HG03442 (cell line): ENCODE measurements at regions not wholly inside any gene's neighbourhood (a gene's known extent, or its start where the extent isn't known, plus 50 kb on each side); places are given as distances from the start of the nearest gene placed in this dataset.

Experiments
- ATAC-seq: cut with Tn5 transposase; IDR thresholded peaks from one replicate; pipeline ENCODE4 v1.9.1; 2021; ENCODE audit warnings: mild to moderate bottlenecking, moderate library complexity; ENCODE audit not compliant: unreplicated experiment

DNA sequence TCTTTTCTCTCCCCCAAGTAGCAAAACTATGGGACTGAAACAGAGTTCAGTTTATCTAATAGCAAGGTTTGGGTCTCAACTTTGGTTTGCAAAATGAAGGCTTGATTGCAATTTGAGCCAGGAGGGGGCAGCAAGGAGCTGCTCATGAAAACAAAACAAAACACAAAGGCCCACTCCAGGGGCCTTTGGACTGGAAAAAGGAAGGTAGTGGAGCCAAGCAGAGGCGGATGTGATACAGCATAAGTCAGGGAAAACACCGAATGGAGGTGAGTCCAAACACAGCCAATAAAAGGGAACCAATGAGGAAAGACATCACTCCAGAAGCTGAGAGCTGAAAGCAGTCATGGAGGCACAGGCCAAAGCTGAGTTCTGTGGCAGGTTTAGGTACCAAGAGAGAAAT, 799.7 kb upstream of the ACVR2A start:
- peak; percentile 68 for ATAC-seq

DNA sequence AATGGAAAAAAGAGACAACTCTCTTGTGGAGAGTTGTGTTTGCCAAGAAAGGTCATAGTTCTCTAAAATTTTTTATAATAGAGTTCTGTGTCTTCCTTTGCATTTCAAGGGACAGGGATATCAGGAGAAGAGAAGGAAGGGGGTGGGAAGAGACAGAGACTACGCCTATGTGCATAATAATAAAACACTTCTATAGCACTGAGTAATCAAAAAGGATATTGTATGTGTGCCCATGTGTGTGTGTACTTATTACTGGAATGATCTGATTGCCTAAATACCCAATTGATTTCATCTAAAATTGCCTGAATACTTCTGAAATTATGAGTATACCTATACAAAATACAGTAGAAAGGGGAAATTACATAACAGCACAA, 803.7 kb upstream of the ACVR2A start:
- ATAC-seq: no peak

DNA sequence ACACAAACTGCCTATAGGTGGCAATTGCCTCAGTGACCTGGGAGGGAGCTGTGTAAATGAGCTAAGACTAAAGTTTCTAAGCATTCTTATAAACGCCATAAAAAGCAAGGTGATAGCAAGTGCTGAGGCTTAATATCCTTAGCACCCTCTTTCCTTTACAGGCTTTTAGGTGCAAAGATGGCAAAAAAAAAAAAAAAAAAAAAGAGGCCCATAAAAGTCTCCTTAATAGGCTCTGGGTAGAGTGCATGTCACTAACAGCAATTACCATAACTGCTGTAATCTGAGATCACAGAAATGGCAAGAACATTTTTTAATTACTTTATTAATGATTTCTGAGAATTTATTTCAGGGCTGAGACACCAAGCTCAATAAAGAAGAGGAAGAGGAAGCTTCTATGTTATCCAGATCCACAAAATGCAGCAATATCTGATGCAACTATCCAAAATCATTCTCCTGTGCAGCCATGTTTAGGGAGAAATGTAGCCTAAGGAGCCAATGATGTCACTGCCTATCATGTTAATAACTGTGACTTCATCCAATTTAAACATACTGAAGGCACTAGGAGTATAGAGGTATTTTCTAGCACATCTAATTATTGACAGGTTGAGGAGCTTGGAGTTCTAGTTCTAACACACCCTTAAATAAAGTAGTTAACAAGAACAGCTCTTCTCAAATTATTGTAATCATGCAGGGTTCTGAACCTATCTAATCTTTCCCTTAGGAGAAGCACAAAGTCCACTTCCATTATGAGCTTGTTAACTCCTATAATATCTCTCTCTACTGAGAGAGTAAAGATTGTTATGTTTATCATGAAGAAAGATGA, 804.3 kb upstream of the ACVR2A start:
- no peak for ATAC-seq

DNA sequence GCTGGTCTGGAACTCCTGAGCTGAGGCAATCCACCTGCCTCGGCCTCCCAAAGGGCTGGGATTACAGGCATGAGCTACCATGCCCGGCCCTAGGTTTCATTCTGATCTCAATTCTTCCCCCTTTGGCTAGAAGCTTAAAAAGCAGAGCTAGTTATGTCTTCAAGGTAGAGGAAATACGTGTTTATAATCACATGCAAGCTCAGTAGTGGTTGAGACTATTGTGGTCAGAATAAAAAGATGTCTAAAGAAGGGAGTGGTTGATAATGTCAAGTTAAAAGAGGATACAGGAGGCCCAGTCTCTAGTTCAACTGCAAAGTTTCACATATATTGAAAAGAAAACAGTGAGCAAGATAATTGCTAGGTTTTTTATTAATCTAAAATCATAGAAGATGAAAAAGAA, 807.8 kb upstream of the ACVR2A start:
- ATAC-seq: no peak

DNA sequence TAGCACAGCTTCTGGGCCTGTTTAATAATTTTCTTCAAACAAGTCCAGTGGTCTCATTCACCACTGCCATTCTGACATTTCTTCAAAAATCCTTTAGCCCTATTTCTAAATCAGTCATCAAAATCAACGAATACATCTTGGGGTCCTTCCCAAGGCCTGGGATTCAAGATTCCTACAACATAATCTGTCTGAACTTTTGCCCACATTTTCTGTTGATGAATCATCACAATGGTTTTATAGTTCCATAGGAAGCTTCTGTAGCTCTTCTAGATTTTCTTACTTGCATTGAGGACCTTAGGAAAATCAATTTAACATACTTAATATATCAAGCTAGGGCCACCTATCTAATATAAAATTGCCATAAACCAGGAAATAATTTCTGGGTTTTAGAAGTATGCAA, 811.8 kb upstream of the ACVR2A start:
- no peak for ATAC-seq

DNA sequence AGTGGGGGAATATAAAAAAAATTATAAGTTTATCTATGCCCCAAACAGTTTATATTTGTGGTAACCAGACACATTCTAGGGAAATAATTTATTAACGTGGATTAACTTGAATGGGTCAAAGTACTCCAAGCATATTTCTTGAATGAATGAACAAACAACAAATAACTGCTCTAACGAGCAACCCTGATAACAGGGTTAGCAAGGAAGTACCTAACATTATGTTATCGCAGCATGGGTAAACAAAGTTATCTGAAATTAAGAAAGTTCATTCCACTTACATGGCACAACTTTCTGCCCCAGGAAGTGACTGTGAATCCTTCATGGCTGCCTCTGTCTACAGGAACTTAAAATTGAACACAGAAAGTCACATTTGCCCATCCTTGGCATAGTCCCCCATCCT, 812.9 kb upstream of the ACVR2A start:
- no peak for ATAC-seq

DNA sequence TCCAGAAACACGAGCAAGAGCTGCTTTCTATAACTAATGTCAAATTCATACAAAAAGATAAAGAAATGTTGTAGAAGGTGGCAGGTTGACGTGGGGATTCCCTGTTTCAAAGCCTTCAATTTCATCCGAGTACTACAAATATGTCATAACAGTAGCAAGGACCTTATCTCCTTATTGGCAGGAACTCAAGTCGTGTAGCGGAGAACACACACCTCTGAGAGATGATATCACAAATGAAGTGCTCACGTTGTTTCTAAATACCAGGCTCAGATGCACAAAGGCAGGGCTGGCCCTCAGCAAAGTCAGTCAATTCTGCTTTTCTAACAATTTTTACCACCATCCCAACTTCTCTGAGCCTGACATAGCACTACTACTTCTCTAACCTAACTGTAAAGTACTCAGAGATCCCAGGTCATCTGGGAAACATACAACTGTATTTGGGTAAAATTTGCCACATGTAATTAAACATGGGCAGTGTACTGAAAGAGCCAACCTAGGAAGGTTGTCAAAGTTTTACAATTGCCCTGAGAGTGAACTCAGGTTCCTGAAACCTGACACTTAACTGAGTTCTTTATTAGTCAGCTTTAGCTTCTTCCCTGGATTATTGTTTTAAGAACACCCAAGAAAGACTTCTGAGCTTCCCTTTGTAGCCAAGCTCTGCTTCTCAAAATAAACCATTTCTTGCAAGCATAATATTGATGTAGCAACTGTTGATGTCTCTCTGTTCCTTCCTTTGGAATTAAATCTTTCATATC, 813.7 kb upstream of the ACVR2A start:
- ATAC-seq: no peak

DNA sequence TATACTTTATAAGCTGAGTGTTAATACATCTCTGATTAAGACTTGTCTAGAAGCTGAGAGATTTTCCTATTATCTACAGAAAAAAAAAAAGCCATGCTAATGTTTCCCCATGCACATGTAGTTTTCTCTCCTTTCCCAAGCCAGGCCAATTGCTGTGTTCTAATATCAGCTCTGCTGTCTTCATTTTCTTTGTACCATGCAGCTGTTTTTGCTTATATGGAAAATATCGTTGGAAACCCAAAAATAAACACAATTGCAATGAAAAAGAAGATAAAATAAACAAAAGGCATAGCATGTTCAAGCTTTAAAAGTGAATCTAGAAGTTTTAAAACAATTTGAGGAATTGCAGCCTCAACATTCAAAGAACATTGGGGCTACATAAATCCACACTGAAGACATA, 817.4 kb upstream of the ACVR2A start:
- no peak for ATAC-seq

DNA sequence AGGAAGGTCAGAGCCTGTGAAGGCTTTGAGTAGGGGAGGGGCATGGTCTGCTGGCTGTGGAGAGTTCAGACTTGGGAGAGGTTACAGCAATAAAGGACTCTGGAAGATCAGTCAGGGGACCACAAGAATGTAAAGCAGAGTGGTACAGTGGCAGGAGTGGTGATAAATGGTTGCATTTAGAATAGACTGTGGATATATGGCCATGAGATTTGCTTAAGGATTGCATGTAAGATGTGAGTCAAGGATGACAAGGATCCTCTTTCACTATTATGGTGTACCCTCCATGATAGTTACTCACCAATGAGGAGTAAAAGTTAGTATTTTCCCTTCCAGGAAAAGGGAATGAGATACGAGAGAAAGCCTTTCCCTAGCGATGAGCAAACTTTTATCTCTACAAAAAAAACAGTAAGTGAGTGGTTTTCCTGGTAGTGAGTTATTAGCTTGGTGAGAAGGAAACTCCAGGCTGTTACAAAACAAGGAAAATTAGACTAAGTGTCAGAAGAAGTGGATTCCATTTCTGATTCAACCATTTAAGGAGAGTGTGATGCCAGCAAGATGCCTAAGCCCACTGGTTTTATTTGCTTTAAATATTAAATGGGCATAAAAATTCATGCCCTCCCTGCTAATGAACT, 818.0 kb upstream of the ACVR2A start:
- no peak for ATAC-seq

DNA sequence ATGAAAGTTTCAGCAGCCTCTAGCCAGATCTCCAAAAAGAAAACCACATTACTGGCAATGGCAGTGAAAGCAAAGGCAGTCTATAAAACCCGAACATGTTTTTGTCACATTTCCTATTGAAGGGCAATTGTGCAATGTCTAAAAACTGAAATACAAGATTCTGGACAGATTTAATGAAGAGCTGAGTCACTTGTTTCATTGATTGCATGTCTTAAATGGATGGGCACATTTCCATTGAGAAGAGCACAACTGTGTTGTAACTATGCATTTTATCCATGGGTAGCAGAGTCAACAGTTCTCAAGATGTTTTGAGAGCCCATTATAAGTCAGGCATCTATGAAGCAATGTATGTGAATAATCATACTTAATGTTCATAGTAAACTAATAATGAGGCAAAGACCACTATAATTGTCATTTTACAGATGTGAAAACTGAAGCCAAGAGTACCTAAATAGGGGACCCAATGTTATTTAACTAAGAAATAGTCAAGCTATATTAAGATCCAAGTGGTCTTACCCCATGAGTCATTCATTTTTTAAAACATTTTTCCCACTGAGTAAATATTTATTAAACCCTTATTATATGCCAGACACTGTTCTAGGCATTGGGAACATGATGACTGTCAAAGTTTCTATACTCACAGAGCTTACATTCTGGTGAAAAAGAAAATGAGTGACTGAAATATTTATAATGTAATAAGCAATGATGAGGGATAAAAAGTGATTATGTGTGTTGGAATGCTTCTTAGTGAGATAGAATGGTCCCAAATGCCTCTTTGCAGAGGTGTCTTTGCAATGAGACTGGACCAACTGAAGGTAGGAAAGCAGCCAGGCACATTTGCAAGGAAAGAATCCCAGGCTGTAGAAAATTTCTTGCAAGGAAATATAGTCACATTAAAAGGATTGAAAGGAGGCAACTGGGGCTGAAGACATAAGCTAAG, 818.9 kb upstream of the ACVR2A start:
- ATAC-seq: no peak

DNA sequence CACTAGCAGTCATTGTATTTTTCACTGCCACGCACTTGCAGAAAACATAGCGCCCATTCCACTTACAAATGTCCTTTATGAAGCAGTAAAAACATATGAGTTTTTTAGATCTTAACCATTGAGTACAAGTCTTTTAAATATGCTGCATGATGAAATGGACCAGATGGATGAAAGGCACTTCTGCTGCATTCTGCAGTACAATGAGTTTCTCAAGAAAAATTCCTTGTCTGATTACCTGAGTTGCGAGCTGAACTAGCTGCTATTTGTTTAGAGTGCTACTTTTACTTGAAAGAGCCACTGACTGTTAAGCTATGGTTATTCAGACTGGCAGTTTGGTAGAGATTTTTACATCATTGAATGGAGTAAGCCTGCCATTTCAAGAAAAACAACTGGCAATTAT, 825.5 kb upstream of the ACVR2A start:
- no peak for ATAC-seq

DNA sequence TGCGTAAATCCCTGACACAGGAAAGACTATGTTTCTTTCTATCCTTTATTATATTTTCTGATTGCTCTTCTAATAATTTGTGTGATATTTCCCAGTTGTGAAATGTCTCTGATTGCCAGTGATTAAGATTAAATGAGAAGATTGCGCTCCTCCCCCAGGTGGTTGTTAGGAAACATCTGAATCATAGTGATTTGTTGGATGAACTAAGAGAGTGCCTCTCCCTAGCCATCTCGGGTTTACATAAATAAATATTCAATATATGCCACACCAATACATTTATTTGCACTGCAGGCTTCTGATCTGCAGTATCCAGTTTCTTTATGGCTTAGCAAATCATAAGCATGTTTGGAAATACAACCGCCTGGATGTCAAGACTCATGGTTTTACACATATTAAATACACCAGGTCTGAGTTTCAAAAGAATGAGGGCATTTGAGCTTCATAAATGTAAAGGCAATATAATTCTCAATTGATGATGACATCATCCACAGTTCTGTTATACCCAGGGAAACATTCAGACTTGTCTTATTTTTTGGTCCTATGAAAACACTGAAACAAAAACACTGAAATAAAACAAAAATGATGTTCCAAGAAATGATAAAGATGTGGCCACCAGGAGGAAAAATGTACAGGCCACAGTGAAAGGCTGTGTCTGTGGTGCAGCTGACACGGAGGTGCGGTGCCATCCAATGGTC, 826.7 kb upstream of the ACVR2A start:
- ATAC-seq: no peak

DNA sequence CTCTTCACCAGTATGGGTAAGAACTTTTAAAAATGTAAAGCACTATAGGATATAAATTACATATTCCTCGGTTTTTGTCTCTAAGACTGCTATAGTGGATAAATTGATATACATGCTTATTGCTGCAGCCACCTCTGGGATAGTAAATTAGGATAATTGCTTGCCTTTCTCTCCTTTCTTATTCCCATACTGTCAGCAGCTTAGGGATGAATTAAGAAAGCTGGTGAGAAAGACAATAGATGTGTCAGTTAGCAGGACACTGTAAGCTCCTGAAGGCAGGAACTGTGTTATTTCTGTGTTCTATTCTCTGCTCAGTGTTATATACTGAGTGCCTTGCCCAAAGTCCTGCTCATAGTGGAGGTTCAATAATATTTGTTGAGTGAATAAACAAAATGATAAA, 828.6 kb upstream of the ACVR2A start:
- ATAC-seq: no peak

DNA sequence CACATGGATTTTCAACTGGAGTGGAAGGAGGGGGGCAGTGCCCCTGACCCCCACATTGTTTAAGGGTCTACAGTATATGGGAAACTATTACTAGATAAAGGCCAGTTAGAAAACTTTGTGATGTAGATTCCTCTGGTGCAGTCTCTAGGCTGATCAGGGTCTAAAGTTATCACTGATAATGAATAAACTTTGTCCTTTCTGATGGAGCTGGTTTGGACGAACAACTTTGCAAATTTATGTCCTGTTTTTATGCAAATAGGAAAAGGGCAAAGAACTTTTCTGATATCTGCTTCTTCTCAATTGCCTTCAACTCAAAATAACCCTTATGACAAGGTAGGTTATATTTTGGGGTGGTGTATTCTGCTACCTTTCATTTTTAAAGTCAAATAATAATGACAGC, 829.2 kb upstream of the ACVR2A start:
- no peak for ATAC-seq

DNA sequence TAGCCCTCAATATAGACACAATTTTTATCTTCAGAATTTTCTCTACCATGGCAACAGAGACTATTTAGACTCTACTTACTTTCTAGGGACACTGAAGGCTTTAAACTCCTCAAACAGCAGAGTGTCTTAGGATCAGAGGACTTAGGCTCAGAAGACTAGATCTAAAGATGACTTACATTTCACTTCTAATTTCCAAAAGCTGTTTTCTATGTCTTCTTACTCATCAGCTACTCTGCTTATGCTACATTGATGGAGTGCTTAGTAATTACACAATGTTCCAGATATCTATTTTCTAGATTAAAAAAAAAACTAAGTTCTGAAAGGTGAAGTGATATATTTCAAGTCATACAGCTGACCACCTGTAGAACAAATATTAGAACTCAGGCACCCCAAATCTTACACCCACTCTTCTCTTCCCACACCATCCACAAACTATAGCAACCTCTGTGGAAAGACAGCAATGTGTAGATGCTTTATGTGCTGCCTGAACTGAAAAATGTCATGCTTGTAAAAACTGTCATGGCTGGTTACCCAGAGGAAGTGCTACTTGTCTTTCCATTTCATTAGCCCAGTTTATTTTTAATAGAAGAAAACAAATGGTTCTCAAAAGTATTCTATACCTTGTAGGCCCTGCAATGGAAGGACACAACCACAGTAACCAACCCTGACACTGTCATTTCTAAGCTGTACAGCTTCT, 831.0 kb upstream of the ACVR2A start:
- no peak for ATAC-seq

DNA sequence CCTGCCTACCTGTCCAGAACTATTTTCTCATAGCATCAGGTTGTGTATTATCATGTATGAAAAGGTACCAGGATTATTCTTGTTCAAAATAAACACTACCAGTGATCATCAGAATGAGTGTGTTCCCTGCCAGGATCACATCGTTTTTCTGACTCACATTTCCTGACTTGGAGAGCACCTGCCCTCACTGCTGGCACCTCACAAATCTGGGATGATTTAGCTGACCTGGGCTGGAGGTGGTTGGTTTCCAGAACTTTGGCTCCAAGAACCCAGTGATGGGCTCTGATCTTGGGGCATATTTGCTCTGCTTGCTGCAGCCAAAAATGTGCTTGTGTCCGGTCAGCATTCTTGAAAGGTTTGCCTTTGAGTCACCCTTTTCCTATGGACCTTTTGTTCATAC, 836.3 kb upstream of the ACVR2A start:
- no peak for ATAC-seq

DNA sequence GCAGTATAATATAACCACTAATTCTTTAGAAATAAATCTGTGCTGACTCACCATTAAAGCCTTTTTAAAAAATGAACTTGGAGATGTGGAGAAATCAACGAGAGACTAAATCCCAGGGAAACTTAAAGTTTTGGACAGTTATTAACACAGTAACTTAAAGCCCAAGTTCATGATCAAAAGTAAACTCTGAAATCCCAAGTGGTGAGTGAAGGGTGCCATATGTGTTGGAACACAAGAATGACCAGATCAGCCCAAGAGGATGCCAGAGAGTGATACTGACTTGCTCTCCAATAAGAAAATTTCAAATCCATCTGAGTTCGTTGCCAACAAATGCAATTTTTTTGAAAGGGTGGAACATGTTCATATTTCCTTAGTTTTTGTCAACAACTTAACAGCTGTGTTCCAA, 838.1 kb upstream of the ACVR2A start:
- no peak for ATAC-seq

DNA sequence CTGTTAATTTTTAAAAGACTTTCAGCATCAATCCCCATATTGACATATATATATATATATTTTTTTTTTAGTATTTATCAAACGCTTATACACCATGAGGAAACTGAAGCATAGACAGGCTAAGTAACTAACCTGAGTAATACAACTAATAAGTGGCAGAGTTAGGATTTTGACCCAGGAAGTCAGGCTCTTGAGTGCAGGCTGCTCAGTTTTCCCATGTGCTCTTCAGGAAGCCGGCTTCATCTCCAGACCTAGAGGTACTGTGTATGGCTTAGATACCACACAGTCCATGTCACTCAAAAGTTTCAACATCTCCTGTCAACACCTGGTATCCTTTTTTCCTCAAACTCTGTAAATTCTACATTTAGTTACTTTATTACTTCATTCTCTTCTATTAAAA, 841.7 kb upstream of the ACVR2A start:
- no peak for ATAC-seq

DNA sequence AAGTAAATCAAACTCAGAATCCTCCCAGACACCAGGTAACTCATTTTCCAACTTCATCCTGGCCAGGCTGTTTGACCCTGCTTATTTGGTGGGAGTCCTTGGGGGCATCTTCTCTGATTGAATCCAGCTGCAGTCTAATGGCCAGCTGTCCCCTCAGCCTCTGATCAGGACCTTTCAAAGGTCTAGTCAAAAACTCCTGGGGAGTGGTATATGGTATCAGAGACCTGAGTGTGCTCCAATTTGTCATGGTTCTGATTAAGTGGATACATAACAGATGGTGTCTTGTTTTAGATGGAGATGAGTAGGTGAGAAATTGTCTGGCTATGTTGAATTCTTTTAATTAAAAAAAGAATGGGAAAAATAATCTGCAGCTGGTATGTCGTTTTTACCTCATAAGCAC, 842.6 kb upstream of the ACVR2A start:
- ATAC-seq: no peak

DNA sequence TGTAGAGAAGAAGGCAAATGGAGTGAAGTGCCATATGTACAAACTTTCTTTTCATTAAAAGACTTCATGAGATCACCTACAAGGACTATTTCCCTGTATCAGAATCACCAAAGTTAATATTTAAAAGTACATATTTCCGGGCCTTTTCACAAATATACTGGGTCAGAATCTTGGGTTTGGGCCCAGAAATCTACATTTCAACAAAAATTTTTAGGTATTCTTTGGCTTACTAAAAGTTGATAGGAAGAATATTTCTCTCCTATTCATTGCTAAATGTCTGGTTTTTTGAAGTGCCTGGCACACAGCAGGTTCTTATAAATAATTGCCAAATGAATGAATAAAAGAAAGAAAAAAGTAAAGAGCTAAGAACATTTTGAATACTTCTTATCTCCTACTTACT, 843.8 kb upstream of the ACVR2A start:
- no peak for ATAC-seq
